Activated B cell treated with CpG ODN at 0.5 μM for 24 hours (primary cell): ENCODE measurements at regions not wholly inside any gene's neighbourhood (a gene's known extent, or its start where the extent isn't known, plus 50 kb on each side); places are given as distances from the start of the nearest gene placed in this dataset.

Experiments
- ATAC-seq: fragments of 200-7000 bp; cut with Tn5 transposase; one replicate; pipeline ENCODE4 v1.10.0; 2021; ENCODE audit warnings: low read depth, mild to moderate bottlenecking, moderate library complexity
- CTCF ChIA-PET: fragments of 350-600 bp; sonication (Branson Sonifier 250); formaldehyde crosslinking; loops from one replicate; lab custom pipeline; 2021; ENCODE audit warnings: antibody characterized with exemption; lab: Charles Lee
- POLR2A ChIA-PET: fragments of 350-600 bp; sonication (Branson Sonifier 250); formaldehyde crosslinking; loops from one replicate; lab custom pipeline; 2021; ENCODE audit warnings: antibody characterized with exemption; lab: Charles Lee
- DNase-seq: peaks from one replicate; pipeline ENCODE4 v3.0.0; 2022
- H3K27ac Mint-ChIP-seq: one replicate; pipeline ENCODE4 v1.8.0; 2020; ENCODE audit warnings: mixed read lengths
- H3K27me3 Mint-ChIP-seq: one replicate; pipeline ENCODE4 v1.8.0; 2021; ENCODE audit warnings: mixed read lengths
- H3K36me3 Mint-ChIP-seq: one replicate; pipeline ENCODE4 v1.8.0; 2021; ENCODE audit warnings: low read depth, mixed read lengths
- H3K4me1 Mint-ChIP-seq: one replicate; pipeline ENCODE4 v1.8.0; 2021; ENCODE audit warnings: mixed read lengths
- H3K4me3 Mint-ChIP-seq: one replicate; pipeline ENCODE4 v1.8.0; 2020; ENCODE audit warnings: mild to moderate bottlenecking, mixed read lengths
- H3K9me3 Mint-ChIP-seq: one replicate; pipeline ENCODE4 v1.8.0; 2020; ENCODE audit warnings: mixed read lengths
- intact Hi-C: fragments of 100-400 bp; cut with micrococcal nuclease; formaldehyde crosslinking; loops from one replicate; pipeline ENCODE4 v1.15.1; 2024
- TF ChIP-seq, protein P1 (sequence below): fragments of 200-600 bp; IDR thresholded peaks from one replicate; pipeline ENCODE4 v1.8.0; 2022; ENCODE audit warnings: antibody characterized with exemption, mild to moderate bottlenecking

DNA sequence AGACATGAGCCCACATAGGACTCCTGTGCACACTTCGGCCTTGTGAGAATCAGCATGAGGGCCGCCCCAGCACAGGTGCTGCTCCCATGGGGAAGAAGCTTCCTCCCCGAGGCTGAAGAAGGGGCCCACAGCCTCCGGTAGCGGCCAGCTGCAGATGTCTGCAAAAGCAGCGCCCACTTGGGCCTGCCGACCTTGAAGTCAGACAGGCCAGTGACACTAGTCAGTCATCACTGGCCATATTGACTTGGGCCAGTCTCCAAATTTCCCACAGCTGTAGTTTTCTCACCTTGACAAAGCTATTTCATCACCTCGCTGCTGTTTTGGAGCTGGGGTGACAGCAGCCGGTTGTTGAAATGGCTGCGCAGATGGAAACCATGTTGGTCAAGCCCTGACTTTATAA is 83.0 kb downstream of the RIPK4 start:
- Mint-ChIP-seq H3K27ac (no peak overlapping the region), H3K4me3 (no peak overlapping the region), H3K27me3 (peaks cover 23% of the 10 kb centered on the region), H3K9me3 (no peaks in the 10 kb centered on the region), H3K4me1 (no peaks in the 10 kb centered on the region), H3K36me3 (no peaks in the 10 kb centered on the region)
- CTCF ChIA-PET: no interaction called here
- POLR2A ChIA-PET: no interaction called here
- no peak for ATAC-seq
- DNase-seq: no peak
- intact Hi-C loops: no loop called here
- TF ChIP-seq, protein P1, sequence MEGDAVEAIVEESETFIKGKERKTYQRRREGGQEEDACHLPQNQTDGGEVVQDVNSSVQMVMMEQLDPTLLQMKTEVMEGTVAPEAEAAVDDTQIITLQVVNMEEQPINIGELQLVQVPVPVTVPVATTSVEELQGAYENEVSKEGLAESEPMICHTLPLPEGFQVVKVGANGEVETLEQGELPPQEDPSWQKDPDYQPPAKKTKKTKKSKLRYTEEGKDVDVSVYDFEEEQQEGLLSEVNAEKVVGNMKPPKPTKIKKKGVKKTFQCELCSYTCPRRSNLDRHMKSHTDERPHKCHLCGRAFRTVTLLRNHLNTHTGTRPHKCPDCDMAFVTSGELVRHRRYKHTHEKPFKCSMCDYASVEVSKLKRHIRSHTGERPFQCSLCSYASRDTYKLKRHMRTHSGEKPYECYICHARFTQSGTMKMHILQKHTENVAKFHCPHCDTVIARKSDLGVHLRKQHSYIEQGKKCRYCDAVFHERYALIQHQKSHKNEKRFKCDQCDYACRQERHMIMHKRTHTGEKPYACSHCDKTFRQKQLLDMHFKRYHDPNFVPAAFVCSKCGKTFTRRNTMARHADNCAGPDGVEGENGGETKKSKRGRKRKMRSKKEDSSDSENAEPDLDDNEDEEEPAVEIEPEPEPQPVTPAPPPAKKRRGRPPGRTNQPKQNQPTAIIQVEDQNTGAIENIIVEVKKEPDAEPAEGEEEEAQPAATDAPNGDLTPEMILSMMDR: no peak

DNA sequence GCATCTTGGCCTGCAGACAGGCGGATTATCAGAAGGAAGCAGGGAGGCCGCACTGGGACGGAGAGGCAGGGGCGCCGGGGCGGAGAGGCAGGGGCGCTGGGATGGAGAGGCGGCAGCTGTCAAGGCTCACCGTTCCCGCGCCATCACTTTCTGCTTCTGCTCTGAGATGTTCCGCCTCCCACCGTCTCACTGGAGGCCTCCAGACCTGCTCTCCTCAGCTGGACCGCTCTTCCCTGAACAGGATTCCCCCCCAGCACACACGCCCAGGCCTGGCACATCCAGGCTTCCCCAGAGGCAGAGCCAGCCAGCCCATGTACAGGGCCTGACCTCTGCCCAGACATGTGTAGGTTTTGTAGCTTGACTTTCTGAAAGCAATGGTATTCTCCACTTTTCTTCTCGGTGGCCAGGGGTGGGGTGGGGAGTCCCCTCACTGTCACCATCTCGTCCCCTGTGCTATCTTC is 84.1 kb downstream of the RIPK4 start:
- ATAC-seq (no peak), DNase-seq (no peak)
- Mint-ChIP-seq H3K36me3 (no peaks in the 10 kb centered on the region), H3K27me3 (peaks cover 30% of the 10 kb centered on the region), H3K4me3 (no peak overlapping the region), H3K9me3 (no peaks in the 10 kb centered on the region), H3K27ac (no peak overlapping the region), H3K4me1 (no peaks in the 10 kb centered on the region)
- intact Hi-C loops: no loop called here
- ChIA-PET POLR2A (no interaction called here), CTCF (no interaction called here)
- TF ChIP-seq, protein P1: no peak

DNA sequence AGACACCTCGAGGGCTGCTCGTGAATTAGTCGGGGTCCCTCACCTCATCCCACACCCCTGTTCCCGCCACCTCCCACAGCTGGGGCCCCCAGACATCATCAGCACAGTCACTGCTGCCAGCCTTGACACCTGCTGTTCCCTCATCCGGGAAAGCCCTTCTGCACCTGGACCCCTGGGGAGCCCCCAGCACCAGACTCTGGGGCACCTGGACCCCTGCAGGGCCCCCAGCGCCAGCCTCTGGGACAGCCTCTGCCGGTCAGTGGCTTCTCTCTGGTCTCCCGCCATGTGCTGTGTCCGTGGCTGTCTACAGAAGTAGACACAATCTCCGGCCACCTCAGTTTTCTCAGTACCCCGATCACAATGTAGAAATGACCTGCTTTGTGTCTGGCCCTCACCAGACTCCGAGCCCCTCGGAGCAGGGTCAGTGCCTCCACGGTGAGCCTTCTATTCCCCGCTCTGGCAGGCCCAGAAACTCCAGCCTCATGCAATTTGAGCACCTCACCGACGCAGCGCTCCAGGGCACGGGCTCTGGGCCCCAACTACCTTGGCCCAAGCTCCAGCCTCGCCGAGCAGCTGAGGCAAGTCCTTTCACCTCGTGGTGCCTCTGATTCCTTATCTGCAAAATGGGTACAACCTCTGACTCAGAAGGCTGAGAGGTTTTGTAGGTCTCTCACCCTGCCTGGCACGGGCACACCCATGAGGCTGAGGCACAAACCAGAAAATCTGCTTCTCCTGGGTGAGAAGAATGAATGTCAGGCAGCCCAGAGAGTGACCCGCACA is 84.7 kb downstream of the RIPK4 start:
- DNase-seq: no peak
- Mint-ChIP-seq H3K4me1 (no peaks in the 10 kb centered on the region), H3K27ac (no peak overlapping the region), H3K27me3 (peaks cover 33% of the 10 kb centered on the region), H3K4me3 (no peak overlapping the region), H3K36me3 (no peaks in the 10 kb centered on the region), H3K9me3 (no peaks in the 10 kb centered on the region)
- CTCF ChIA-PET: no interaction called here
- intact Hi-C loops: no loop called here
- POLR2A ChIA-PET: no interaction called here
- TF ChIP-seq, protein P1: no peak
- ATAC-seq: no peak

DNA sequence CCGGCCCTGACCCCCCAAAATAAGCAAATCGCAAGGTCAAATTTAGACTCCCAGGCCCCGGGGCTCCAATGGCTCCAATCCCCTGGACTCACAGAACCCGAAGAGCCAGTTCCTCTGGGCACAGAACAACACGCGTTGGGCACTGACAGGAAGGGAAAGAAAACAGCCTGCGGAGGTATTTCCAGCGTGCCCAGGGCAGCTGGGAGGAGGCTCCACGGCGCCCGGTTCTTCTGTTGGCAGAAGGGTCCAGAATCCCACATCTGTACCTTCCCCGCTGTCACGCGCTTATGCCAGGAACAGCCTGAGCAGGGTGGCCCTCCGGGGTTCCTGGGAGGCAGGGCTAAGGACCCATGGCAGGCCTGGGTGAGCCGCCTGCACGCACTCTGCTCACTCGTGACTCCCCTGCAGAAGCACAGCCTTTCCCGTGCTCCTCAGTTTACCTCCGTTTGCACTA is 85.5 kb downstream of the RIPK4 start:
- TF ChIP-seq, protein P1: no peak
- intact Hi-C loops: no loop called here
- H3K36me3 Mint-ChIP-seq: no peaks in the 10 kb centered on the region
- no peak overlapping the region for H3K27ac Mint-ChIP-seq
- peaks cover 29% of the 10 kb centered on the region for H3K27me3 Mint-ChIP-seq
- DNase-seq: no peak
- CTCF ChIA-PET: no interaction called here
- H3K9me3 Mint-ChIP-seq: no peaks in the 10 kb centered on the region
- H3K4me1 Mint-ChIP-seq: no peaks in the 10 kb centered on the region
- POLR2A ChIA-PET: no interaction called here
- no peak overlapping the region for H3K4me3 Mint-ChIP-seq
- ATAC-seq: no peak

DNA sequence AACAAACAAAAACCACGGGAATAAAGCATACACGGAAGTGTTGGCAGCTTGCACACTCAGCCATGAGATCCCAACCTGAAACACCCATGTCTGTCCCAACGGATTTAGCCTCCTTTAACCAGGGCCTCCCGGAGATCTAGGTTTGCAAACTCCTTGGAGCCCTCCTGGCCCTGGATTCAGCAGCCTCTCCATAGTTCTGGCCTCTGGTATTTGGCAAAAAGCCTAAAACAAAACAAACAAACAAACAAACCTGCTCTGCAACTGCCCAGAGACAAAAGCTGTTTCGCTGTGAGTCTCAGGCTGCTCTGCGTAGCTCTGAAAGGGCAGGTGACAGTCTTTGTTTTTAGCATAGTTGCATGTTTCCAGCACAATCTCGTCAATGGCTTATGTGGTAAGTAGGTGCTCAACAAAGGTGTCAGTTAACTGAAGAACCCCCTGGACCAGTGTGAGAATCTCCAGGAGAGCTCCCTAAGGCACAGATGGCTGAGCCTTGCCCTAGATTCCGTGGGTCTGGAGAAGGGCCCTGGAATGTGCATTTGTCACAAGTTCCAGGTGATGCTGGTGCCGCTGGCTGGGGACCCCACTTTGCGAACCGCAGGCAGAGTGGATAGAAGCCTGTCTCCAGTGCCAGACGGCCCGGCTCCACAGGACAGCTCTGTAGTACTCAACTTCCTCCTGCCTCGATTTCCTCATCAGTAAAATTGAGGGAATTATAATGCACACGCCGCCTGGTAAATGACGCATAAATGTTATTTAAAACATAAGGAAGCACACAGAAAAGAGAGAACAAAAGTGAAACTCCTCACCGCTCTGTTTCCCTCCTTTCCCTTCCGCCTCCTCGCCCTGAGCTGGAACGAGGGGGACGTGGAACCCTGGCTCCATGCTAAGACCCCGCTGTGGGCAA is 86.2 kb downstream of the RIPK4 start:
- ChIA-PET CTCF (no interaction called here), POLR2A (no interaction called here)
- Mint-ChIP-seq H3K27ac (no peak overlapping the region), H3K4me1 (no peaks in the 10 kb centered on the region), H3K27me3 (peaks cover 29% of the 10 kb centered on the region), H3K9me3 (no peaks in the 10 kb centered on the region), H3K36me3 (no peaks in the 10 kb centered on the region), H3K4me3 (no peak overlapping the region)
- TF ChIP-seq, protein P1: no peak
- DNase-seq: no peak
- no peak for ATAC-seq
- intact Hi-C loops: no loop called here
